B cell (primary cell): ENCODE measurements at regions not wholly inside any gene's neighbourhood (a gene's known extent, or its start where the extent isn't known, plus 50 kb on each side); places are given as distances from the start of the nearest gene placed in this dataset.

ENCODE experiments used
- ATAC-seq: fragments of 200-7000 bp; cut with Tn5 transposase; one replicate; pipeline ENCODE4 v1.10.0; 2021; ENCODE audit warnings: low read depth, mild to moderate bottlenecking, moderate number of reproducible peaks, moderate library complexity
- CTCF ChIA-PET: fragments of 350-600 bp; sonication (Branson Sonifier 250); formaldehyde crosslinking; loops from one replicate; lab custom pipeline; 2021; ENCODE audit warnings: antibody characterized with exemption, inconsistent platforms; lab: Charles Lee
- POLR2A ChIA-PET: fragments of 350-600 bp; sonication (Branson Sonifier 250); formaldehyde crosslinking; loops from one replicate; lab custom pipeline; 2021; ENCODE audit warnings: antibody characterized with exemption; lab: Charles Lee
- DNase-seq: peaks from one replicate; pipeline ENCODE4 v3.0.0; 2013
- H2AFZ ChIP-seq: 2 replicates; pipeline ENCODE4 v1.6.1; 2012; ENCODE audit warnings: mild to moderate bottlenecking, low read depth, low read length; ENCODE audit not compliant: insufficient read depth, poor library complexity, severe bottlenecking
- H3K27ac ChIP-seq, 2 donors: 1 replicate in 1 of 2; 2 replicates in 1 of 2; pipeline ENCODE4 v1.5.1; 2012 to 2013; ENCODE audit warnings: low read length in 2 of 2, mild to moderate bottlenecking in 2 of 2, moderate library complexity in 1 of 2
- H3K27me3 ChIP-seq, 4 experiments: fragments of 200-600 bp in 1 of 4; sonication (generic) in 1 of 4; replicated peaks in 1 of 4; 1 replicate in 2 of 4; 2 replicates in 2 of 4; pipeline versions ENCODE4 v1.6.1 to v1.7.0; 2013 to 2016; ENCODE audit warnings: low read length in 3 of 4, mild to moderate bottlenecking in 2 of 4, mixed read lengths in 1 of 4, moderate library complexity in 1 of 4; ENCODE audit not compliant: insufficient read depth in 4 of 4, control insufficient read depth in 3 of 4; ENCODE audit errors: control extremely low read depth in 1 of 4
- H3K36me3 ChIP-seq, 2 experiments: replicated peaks in 1 of 2; 1 replicate in 1 of 2; 2 replicates in 1 of 2; pipeline versions ENCODE4 v1.6.1 to v1.7.1; 2013; ENCODE audit warnings: low read length in 1 of 2; ENCODE audit not compliant: insufficient read depth in 2 of 2, control insufficient read depth in 1 of 2; ENCODE audit errors: control extremely low read depth in 1 of 2, extremely low read depth in 1 of 2
- H3K4me1 ChIP-seq, 2 donors: fragments of 200-600 bp in 1 of 2; sonication (generic) in 1 of 2; 1 replicate in 1 of 2; 2 replicates in 1 of 2; pipeline versions ENCODE4 v1.5.1 to v1.6.1; 2013 to 2017; ENCODE audit warnings: low read length in 2 of 2; ENCODE audit not compliant: control insufficient read depth in 2 of 2, insufficient read depth in 2 of 2
- H3K4me2 ChIP-seq: replicated peaks from 2 replicates; pipeline ENCODE3; 2012; ENCODE audit warnings: mild to moderate bottlenecking, low read depth, low read length; ENCODE audit not compliant: poor library complexity, severe bottlenecking
- H3K4me3 ChIP-seq, 5 experiments: fragments of 200-600 bp in 1 of 5; sonication (generic) in 1 of 5; 1 replicate in 3 of 5; 2 replicates in 2 of 5; pipeline versions ENCODE4 v1.5.1 to v1.7.0; 2011 to 2016; ENCODE audit warnings: low read length in 4 of 5, mild to moderate bottlenecking in 4 of 5, low read depth in 2 of 5, control low read depth in 1 of 5, moderate library complexity in 1 of 5; ENCODE audit not compliant: insufficient read depth in 1 of 5; ENCODE audit errors: control extremely low read depth in 1 of 5, extremely low read depth in 1 of 5
- H3K79me2 ChIP-seq: fragments of 200-600 bp; sonication (generic); one replicate; pipeline ENCODE4 v1.6.0; 2016; ENCODE audit warnings: low read length; ENCODE audit not compliant: control insufficient read depth, insufficient read depth
- H3K9ac ChIP-seq: fragments of 200-600 bp; sonication (generic); 2 replicates; pipeline ENCODE4 v1.6.1; 2017; ENCODE audit warnings: mild to moderate bottlenecking, low read length, moderate library complexity
- H3K9me3 ChIP-seq, 3 donors: one replicate each; pipeline versions ENCODE4 v1.6.1 to v1.7.1; 2013; ENCODE audit warnings: low read length in 2 of 3; ENCODE audit not compliant: control insufficient read depth in 2 of 3, insufficient read depth in 1 of 3; ENCODE audit errors: control extremely low read depth in 1 of 3
- H4K20me1 ChIP-seq: 2 replicates; pipeline ENCODE4 v1.6.0; 2012; ENCODE audit warnings: mild to moderate bottlenecking, low read length; ENCODE audit not compliant: insufficient read depth, control insufficient read depth, poor library complexity, severe bottlenecking
- H3K27ac Mint-ChIP-seq: one replicate; pipeline ENCODE4 v1.8.0; 2021; ENCODE audit warnings: mixed read lengths
- H3K27me3 Mint-ChIP-seq: one replicate; pipeline ENCODE4 v1.8.0; 2021; ENCODE audit warnings: mixed read lengths
- H3K4me1 Mint-ChIP-seq: one replicate; pipeline ENCODE4 v1.8.0; 2021; ENCODE audit warnings: mixed read lengths
- H3K4me3 Mint-ChIP-seq: one replicate; pipeline ENCODE4 v1.8.0; 2021; ENCODE audit warnings: mixed read lengths
- H3K9me3 Mint-ChIP-seq: one replicate; pipeline ENCODE4 v1.8.0; 2022; ENCODE audit warnings: mixed read lengths; ENCODE audit not compliant: insufficient read depth
- CTCF ChIP-seq: fragments of 200-600 bp; IDR thresholded peaks from one replicate; pipeline ENCODE4 v1.8.0; 2022; ENCODE audit warnings: antibody characterized with exemption, mild to moderate bottlenecking
- EZH2 ChIP-seq: IDR thresholded peaks from 2 replicates; pipeline ENCODE4 v1.6.1; 2012; ENCODE audit warnings: borderline replicate concordance, low read depth, mild to moderate bottlenecking, moderate library complexity, low read length; ENCODE audit not compliant: insufficient read depth, poor library complexity, severe bottlenecking
- WGBS: methylation state at CpG from one replicate; pipeline ENCODE4 v1.1.5; 2013; ENCODE audit warnings: missing lambda C conversion rate; ENCODE audit not compliant: insufficient coverage; 5-methylcytosine and 5-hydroxymethylcytosine counted together
- intact Hi-C: fragments of 100-400 bp; cut with micrococcal nuclease; formaldehyde crosslinking; loops from one replicate; pipeline ENCODE4 v1.10.0; 2022

GRCh38 chr1:222161676-222162075 is 386.2 kb downstream of the HHIPL2 start:
- Histone ChIP-seq H3K9ac (no peak overlapping the region), H3K79me2 (no peaks in the 10 kb centered on the region), H3K27me3 (no peaks in the 10 kb centered on the region), H3K4me1 (no peaks in the 10 kb centered on the region), H3K4me3 (no peak overlapping the region), H3K9me3 (peaks cover 0 to 14% (median 4%) of the 10 kb centered on the region in 3 donors), H2AFZ (no peak overlapping the region), H3K4me2 (no peak overlapping the region), H3K36me3 (no peaks in the 10 kb centered on the region), H4K20me1 (no peaks in the 10 kb centered on the region), H3K27ac (no peak overlapping the region)
- no peak for ATAC-seq
- Mint-ChIP-seq H3K4me1 (no peaks in the 10 kb centered on the region), H3K9me3 (peaks cover 7% of the 10 kb centered on the region), H3K27ac (no peak overlapping the region), H3K4me3 (no peak overlapping the region), H3K27me3 (no peaks in the 10 kb centered on the region)
- no peak for DNase-seq
- WGBS: no CpG with 5 or more reads among the region's 3 CpGs
- no peak for TF ChIP-seq EZH2
- TF ChIP-seq CTCF: no peak
- CTCF ChIA-PET: interaction anchor here (1.4 kb wide), 1 partner anchor 9 kb away, joined by 3 read pairs; no protein-coding TSS in a partner anchor
- POLR2A ChIA-PET: no interaction called here
- intact Hi-C loops: no loop called here

- H3K9me3 ChIP-seq: peaks cover 0 to 14% (median 4%) of the 10 kb centered on the region in 3 donors
- no peak overlapping the region for H2AFZ ChIP-seq
- no peak for ATAC-seq
- no peaks in the 10 kb centered on the region for H3K27me3 ChIP-seq
- H3K4me2 ChIP-seq: no peak overlapping the region
- Mint-ChIP-seq H3K27me3 (no peaks in the 10 kb centered on the region), H3K9me3 (peaks cover 7% of the 10 kb centered on the region), H3K4me1 (no peaks in the 10 kb centered on the region), H3K27ac (no peak overlapping the region), H3K4me3 (no peak overlapping the region)
- H3K27ac ChIP-seq: no peak overlapping the region
- POLR2A ChIA-PET: no interaction called here
- no peaks in the 10 kb centered on the region for H3K4me1 ChIP-seq
- TF ChIP-seq CTCF: no peak
- TF ChIP-seq EZH2: no peak
- no peaks in the 10 kb centered on the region for H3K36me3 ChIP-seq
- no peaks in the 10 kb centered on the region for H4K20me1 ChIP-seq
- no peak overlapping the region for H3K4me3 ChIP-seq
- no peaks in the 10 kb centered on the region for H3K79me2 ChIP-seq
- WGBS: no CpG with 5 or more reads among the region's 1 CpG
- no peak for DNase-seq
- CTCF ChIA-PET: no interaction called here
- intact Hi-C loops: no loop called here
- no peak overlapping the region for H3K9ac ChIP-seq
These were observed 390.3 kb downstream of the HHIPL2 start for GRCh38 chr1:222157612-222158011.
